Caco-2 (cell line): ENCODE measurements at regions not wholly inside any gene's neighbourhood (a gene's known extent, or its start where the extent isn't known, plus 50 kb on each side); places are given as distances from the start of the nearest gene placed in this dataset.

Experiments used
- BruUV-seq: library from RNA; stranded (reverse); fragments of 400-500 nt; replicated peaks from 2 replicates; lab custom pipeline; 2021; lab: Mats Ljungman, UMichigan
- CTCF ChIA-PET: fragments of 300-600 bp; sonication (Branson Sonifier 250); formaldehyde crosslinking; loops from one replicate; lab custom pipeline; 2022; ENCODE audit warnings: antibody characterized with exemption; lab: Charles Lee
- POLR2A ChIA-PET: fragments of 300-600 bp; sonication (Branson Sonifier 250); formaldehyde crosslinking; loops from one replicate; lab custom pipeline; 2022; ENCODE audit warnings: antibody characterized with exemption; lab: Charles Lee
- DNase-seq, 2 experiments: peaks; one replicate each; pipeline versions ENCODE4 v3.0.0 to v3.0.0-alpha.2; 2020 to 2022
- H3K27me3 ChIP-seq: replicated peaks from 2 replicates; pipeline ENCODE4 v1.6.0; 2011; ENCODE audit warnings: low read length; ENCODE audit not compliant: control insufficient read depth, insufficient read depth
- H3K36me3 ChIP-seq: 2 replicates; pipeline ENCODE4 v1.5.1; 2011; ENCODE audit warnings: low read length; ENCODE audit not compliant: control insufficient read depth, insufficient read depth
- H3K4me1 ChIP-seq: fragments of 250-450 bp; sonication (Bioruptor Pico); 2 replicates; pipeline ENCODE4 v1.5.1; 2020; ENCODE audit warnings: mild to moderate bottlenecking
- H3K4me3 ChIP-seq: 2 replicates; pipeline ENCODE4 v1.5.1; 2011; ENCODE audit warnings: low read depth, mild to moderate bottlenecking, control low read depth, low read length
- H3K9me3 ChIP-seq: fragments of 250-450 bp; sonication (Bioruptor Pico); 2 replicates; pipeline ENCODE4 v1.5.1; 2020; ENCODE audit warnings: mild to moderate bottlenecking, moderate library complexity
- H3K27ac Mint-ChIP-seq: one replicate; pipeline ENCODE4 v1.8.0; 2022; ENCODE audit warnings: mixed read lengths; ENCODE audit not compliant: unreplicated experiment
- H3K27me3 Mint-ChIP-seq: one replicate; pipeline ENCODE4 v1.8.0; 2022; ENCODE audit warnings: mixed read lengths; ENCODE audit not compliant: insufficient read depth, unreplicated experiment
- H3K36me3 Mint-ChIP-seq: one replicate; pipeline ENCODE4 v1.8.0; 2022; ENCODE audit warnings: mild to moderate bottlenecking, mixed read lengths; ENCODE audit not compliant: insufficient read depth, unreplicated experiment
- H3K4me1 Mint-ChIP-seq: one replicate; pipeline ENCODE4 v1.8.0; 2022; ENCODE audit warnings: low read depth, mixed read lengths; ENCODE audit not compliant: unreplicated experiment
- H3K4me3 Mint-ChIP-seq: one replicate; pipeline ENCODE4 v1.8.0; 2022; ENCODE audit warnings: mild to moderate bottlenecking, moderate library complexity, mixed read lengths; ENCODE audit not compliant: unreplicated experiment
- H3K9me3 Mint-ChIP-seq: one replicate; pipeline ENCODE4 v1.8.0; 2022; ENCODE audit warnings: mixed read lengths; ENCODE audit not compliant: unreplicated experiment
- intact Hi-C: fragments of 100-400 bp; cut with micrococcal nuclease; formaldehyde crosslinking; loops from one replicate; pipeline ENCODE4 v1.10.0; 2022; ENCODE audit not compliant: unreplicated experiment
- TF ChIP-seq, protein P1 (sequence below), 2 experiments: fragments of 200-600 bp in 1 of 2; IDR thresholded peaks; 1 replicate in 1 of 2; 2 replicates in 1 of 2; pipeline versions ENCODE4 v1.5.1 to v1.8.0; 2011 to 2022; ENCODE audit warnings: antibody characterized with exemption in 1 of 2, control low read depth in 1 of 2, inconsistent platforms in 1 of 2, low read depth in 1 of 2, low read length in 1 of 2, mild to moderate bottlenecking in 1 of 2, moderate library complexity in 1 of 2; ENCODE audit not compliant: insufficient read depth in 1 of 2, severe bottlenecking in 1 of 2, unreplicated experiment in 1 of 2

DNA sequence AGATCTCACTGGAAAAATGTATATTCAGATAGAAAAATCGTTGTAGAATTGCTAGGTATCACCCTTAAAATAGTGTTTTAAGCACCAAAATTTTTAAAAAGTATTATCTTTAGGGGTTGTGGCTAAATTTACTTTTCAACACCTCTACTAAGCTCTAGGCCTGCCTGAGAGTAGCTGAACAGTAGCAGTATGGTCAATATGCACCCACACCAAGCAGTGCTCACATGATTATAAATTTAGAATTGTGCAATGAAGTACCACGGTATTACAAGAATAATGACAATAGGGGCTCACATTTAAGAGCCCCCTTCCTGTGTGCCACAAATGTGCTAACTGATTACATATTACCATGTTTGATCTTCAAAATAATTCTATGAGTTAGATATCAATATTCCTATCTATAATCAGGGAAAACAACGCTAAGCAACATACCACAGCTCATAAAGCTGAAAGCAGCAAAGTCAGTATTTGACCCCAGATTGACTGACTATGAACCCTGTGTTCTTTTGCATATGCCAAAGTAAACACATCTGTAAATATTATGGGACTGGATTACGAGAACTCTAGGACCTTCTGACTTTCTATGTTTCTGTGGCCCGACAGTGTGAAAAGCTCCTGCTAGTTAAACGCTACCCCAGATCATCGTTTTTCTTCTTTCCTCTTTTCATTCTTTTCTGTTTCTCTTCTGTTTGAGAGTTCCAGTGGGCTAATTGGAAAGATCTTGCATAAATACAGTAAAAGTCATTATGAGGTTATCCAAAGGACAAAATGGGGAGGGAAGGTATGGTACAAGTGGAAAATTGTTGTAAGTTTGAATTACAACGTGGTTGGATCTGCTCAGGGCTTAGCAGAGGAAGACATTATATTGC lies 201.1 kb upstream of the C1orf87 start:
- no TSS peak for BruUV-seq
- Mint-ChIP-seq H3K27ac (no peak overlapping the region), H3K27me3 (no peaks in the 10 kb centered on the region), H3K36me3 (no peaks in the 10 kb centered on the region), H3K4me1 (no peaks in the 10 kb centered on the region), H3K4me3 (no peak overlapping the region), H3K9me3 (no peaks in the 10 kb centered on the region)
- ChIA-PET POLR2A (no interaction called here), CTCF (interaction anchor here (0.6 kb wide), 1 partner anchor 7 kb away, joined by 3 read pairs; no protein-coding TSS in a partner anchor)
- H3K9me3 ChIP-seq: no peaks in the 10 kb centered on the region
- TF ChIP-seq, protein P1, sequence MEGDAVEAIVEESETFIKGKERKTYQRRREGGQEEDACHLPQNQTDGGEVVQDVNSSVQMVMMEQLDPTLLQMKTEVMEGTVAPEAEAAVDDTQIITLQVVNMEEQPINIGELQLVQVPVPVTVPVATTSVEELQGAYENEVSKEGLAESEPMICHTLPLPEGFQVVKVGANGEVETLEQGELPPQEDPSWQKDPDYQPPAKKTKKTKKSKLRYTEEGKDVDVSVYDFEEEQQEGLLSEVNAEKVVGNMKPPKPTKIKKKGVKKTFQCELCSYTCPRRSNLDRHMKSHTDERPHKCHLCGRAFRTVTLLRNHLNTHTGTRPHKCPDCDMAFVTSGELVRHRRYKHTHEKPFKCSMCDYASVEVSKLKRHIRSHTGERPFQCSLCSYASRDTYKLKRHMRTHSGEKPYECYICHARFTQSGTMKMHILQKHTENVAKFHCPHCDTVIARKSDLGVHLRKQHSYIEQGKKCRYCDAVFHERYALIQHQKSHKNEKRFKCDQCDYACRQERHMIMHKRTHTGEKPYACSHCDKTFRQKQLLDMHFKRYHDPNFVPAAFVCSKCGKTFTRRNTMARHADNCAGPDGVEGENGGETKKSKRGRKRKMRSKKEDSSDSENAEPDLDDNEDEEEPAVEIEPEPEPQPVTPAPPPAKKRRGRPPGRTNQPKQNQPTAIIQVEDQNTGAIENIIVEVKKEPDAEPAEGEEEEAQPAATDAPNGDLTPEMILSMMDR (IDR thresholded peaks at IDR 0.05; ENCODE audit: insufficient read depth in 1 of 2, low read depth in 1 of 2, low read length in 1 of 2, severe bottlenecking in 1 of 2, unreplicated experiment in 1 of 2): no peak
- H3K4me1 ChIP-seq: no peaks in the 10 kb centered on the region
- no peaks in the 10 kb centered on the region for H3K27me3 ChIP-seq
- intact Hi-C loops: no loop called here
- no peak for DNase-seq
- no peak overlapping the region for H3K4me3 ChIP-seq
- no peaks in the 10 kb centered on the region for H3K36me3 ChIP-seq

DNA sequence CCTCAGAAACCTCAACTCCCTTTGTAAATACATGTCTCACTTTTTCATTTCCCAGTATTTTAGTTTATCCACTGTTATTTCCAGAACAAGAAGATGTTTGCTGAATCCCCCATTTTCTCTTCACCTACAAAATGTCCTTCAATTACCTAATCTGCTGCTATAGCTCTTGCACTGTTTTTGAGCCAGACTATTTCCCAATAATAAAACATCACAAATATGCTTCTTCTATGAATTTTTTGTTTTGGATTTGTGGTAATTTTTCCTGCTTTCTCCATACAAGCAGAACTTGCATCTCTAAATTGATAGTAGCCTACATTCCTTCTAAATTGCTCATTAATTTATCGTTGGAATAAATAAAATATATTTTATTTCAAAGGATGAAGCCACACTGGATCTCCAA lies 199.6 kb upstream of the C1orf87 start:
- no peak overlapping the region for H3K27ac Mint-ChIP-seq
- POLR2A ChIA-PET: no interaction called here
- H3K27me3 Mint-ChIP-seq: no peaks in the 10 kb centered on the region
- no peaks in the 10 kb centered on the region for H3K36me3 ChIP-seq
- no peaks in the 10 kb centered on the region for H3K9me3 ChIP-seq
- no peaks in the 10 kb centered on the region for H3K4me1 ChIP-seq
- no peaks in the 10 kb centered on the region for H3K27me3 ChIP-seq
- no peaks in the 10 kb centered on the region for H3K4me1 Mint-ChIP-seq
- BruUV-seq: no TSS peak
- no peaks in the 10 kb centered on the region for H3K9me3 Mint-ChIP-seq
- H3K4me3 Mint-ChIP-seq: no peak overlapping the region
- H3K36me3 Mint-ChIP-seq: no peaks in the 10 kb centered on the region
- no peak for DNase-seq
- CTCF ChIA-PET: no interaction called here
- H3K4me3 ChIP-seq: no peak overlapping the region
- TF ChIP-seq, protein P1 (IDR thresholded peaks at IDR 0.05; ENCODE audit: insufficient read depth in 1 of 2, low read depth in 1 of 2, low read length in 1 of 2, severe bottlenecking in 1 of 2, unreplicated experiment in 1 of 2): no peak
- intact Hi-C loops: no loop called here

DNA sequence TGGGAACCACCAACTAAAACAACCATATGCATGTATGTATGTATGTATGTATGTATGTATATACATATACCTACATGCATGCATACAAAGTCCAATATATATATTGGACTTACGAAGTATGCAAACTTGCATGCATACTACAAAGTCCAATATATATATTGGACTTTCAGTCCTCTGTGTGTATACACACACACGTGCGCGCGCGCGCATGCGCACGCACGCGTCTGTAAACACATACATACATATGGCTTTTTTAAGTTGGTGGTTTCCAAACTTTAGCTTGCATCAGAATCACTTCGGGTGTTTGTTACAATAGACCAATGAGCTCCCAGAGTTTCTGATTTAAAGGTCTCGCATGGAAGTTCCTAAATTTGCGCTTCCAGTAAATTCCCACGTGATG lies 197.5 kb upstream of the C1orf87 start:
- Histone ChIP-seq H3K27me3 (no peaks in the 10 kb centered on the region), H3K9me3 (no peaks in the 10 kb centered on the region), H3K36me3 (no peaks in the 10 kb centered on the region), H3K4me3 (no peak overlapping the region), H3K4me1 (no peaks in the 10 kb centered on the region)
- Mint-ChIP-seq H3K27ac (no peak overlapping the region), H3K4me3 (no peak overlapping the region), H3K9me3 (no peaks in the 10 kb centered on the region), H3K27me3 (no peaks in the 10 kb centered on the region), H3K36me3 (no peaks in the 10 kb centered on the region), H3K4me1 (no peaks in the 10 kb centered on the region)
- intact Hi-C loops: no loop called here
- ChIA-PET CTCF (no interaction called here), POLR2A (no interaction called here)
- TF ChIP-seq, protein P1 (IDR thresholded peaks at IDR 0.05; ENCODE audit: insufficient read depth in 1 of 2, low read depth in 1 of 2, low read length in 1 of 2, severe bottlenecking in 1 of 2, unreplicated experiment in 1 of 2): no peak
- no TSS peak for BruUV-seq
- no peak for DNase-seq
